ENCODE measurements at regions not wholly inside any gene's neighbourhood (a gene's known extent, or its start where the extent isn't known, plus 50 kb on each side); places are given as distances from the start of the nearest gene placed in this dataset.

- TF ChIP-seq POLR3G (IDR thresholded peaks at IDR 0.05; ENCODE audit: extremely low read depth, insufficient read length, insufficient replicate concordance) (no peak), EZH2 (IDR thresholded peaks at IDR 0.05; ENCODE audit: borderline replicate concordance, low read depth, low read length) (no peak), ATF1 (CRISPR knock-in tag; IDR thresholded peaks at IDR 0.05) (no peak), ATF1 (tag; IDR thresholded peaks at IDR 0.05) (no peak), HDAC2 (IDR thresholded peaks at IDR 0.05) (no peak), TAF1 (IDR thresholded peaks at IDR 0.05; ENCODE audit: control insufficient read depth, extremely low read depth, insufficient read depth, low read length, severe bottlenecking) (no peak), ZNF280B (CRISPR knock-in tag; IDR thresholded peaks at IDR 0.05) (no peak)
- TF ChIP-seq, protein P1, sequence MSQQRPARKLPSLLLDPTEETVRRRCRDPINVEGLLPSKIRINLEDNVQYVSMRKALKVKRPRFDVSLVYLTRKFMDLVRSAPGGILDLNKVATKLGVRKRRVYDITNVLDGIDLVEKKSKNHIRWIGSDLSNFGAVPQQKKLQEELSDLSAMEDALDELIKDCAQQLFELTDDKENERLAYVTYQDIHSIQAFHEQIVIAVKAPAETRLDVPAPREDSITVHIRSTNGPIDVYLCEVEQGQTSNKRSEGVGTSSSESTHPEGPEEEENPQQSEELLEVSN (IDR thresholded peaks at IDR 0.05; ENCODE audit: borderline replicate concordance in 1 of 2, extremely low read depth in 1 of 2, insufficient read depth in 1 of 2, insufficient read length in 1 of 2, low read depth in 1 of 2, low read length in 1 of 2, poor library complexity in 1 of 2, severe bottlenecking in 1 of 2): no peak
- TF ChIP-seq, protein P2, sequence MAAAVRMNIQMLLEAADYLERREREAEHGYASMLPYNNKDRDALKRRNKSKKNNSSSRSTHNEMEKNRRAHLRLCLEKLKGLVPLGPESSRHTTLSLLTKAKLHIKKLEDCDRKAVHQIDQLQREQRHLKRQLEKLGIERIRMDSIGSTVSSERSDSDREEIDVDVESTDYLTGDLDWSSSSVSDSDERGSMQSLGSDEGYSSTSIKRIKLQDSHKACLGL (CRISPR knock-in tag; IDR thresholded peaks at IDR 0.05; ENCODE audit: borderline replicate concordance, poor library complexity, severe bottlenecking): no peak
- TF ChIP-seq, protein P3, sequence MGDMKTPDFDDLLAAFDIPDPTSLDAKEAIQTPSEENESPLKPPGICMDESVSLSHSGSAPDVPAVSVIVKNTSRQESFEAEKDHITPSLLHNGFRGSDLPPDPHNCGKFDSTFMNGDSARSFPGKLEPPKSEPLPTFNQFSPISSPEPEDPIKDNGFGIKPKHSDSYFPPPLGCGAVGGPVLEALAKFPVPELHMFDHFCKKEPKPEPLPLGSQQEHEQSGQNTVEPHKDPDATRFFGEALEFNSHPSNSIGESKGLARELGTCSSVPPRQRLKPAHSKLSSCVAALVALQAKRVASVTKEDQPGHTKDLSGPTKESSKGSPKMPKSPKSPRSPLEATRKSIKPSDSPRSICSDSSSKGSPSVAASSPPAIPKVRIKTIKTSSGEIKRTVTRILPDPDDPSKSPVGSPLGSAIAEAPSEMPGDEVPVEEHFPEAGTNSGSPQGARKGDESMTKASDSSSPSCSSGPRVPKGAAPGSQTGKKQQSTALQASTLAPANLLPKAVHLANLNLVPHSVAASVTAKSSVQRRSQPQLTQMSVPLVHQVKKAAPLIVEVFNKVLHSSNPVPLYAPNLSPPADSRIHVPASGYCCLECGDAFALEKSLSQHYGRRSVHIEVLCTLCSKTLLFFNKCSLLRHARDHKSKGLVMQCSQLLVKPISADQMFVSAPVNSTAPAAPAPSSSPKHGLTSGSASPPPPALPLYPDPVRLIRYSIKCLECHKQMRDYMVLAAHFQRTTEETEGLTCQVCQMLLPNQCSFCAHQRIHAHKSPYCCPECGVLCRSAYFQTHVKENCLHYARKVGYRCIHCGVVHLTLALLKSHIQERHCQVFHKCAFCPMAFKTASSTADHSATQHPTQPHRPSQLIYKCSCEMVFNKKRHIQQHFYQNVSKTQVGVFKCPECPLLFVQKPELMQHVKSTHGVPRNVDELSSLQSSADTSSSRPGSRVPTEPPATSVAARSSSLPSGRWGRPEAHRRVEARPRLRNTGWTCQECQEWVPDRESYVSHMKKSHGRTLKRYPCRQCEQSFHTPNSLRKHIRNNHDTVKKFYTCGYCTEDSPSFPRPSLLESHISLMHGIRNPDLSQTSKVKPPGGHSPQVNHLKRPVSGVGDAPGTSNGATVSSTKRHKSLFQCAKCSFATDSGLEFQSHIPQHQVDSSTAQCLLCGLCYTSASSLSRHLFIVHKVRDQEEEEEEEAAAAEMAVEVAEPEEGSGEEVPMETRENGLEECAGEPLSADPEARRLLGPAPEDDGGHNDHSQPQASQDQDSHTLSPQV (IDR thresholded peaks at IDR 0.05): no peak
Measured at GRCh38 chr2:149651229-149651628, 63.7 kb upstream of the MMADHC start.

Measured in K562 (cell line).